ENCODE measurements at regions not wholly inside any gene's neighbourhood (a gene's known extent, or its start where the extent isn't known, plus 50 kb on each side); places are given as distances from the start of the nearest gene placed in this dataset.

- ChIA-PET POLR2A (ENCODE audit: unreplicated experiment) (no interaction called here), CTCF (no interaction called here)
- no peaks in the 10 kb centered on the region for H3F3A ChIP-seq (ENCODE audit: low read length, unreplicated experiment)
- no peaks in the 10 kb centered on the region for H3K27me3 ChIP-seq (ENCODE audit: low read length)
- no peaks in the 10 kb centered on the region for H3K79me2 ChIP-seq (ENCODE audit: low read length)
- ATAC-seq (peak; percentile 16; the same call in 1 of the 2 replicates), DNase-seq (peak; percentile 57)
- H3K9me2 ChIP-seq (replicated peaks; ENCODE audit: low read length), result no peaks in the 10 kb centered on the region
- peak overlapping the region; percentile 17; the same call in 1 of the 2 replicates for H3K4me2 ChIP-seq (ENCODE audit: low read length)
- no peak overlapping the region for H3K27ac ChIP-seq (ENCODE audit: low read length)
- TF ChIP-seq CTCF (conservative IDR thresholded peaks at IDR 0.05; ENCODE audit: low read depth, low read length) (no peak), EZH2phosphoT487 (IDR thresholded peaks at IDR 0.05; ENCODE audit: borderline replicate concordance, low read length) (no peak), EZH2 (IDR thresholded peaks at IDR 0.05; ENCODE audit: low read length, unreplicated experiment) (no peak)
- no peaks in the 10 kb centered on the region for H4K20me1 ChIP-seq (ENCODE audit: low read length)
- BruUV-seq (replicated peaks), result no TSS peak
- peaks cover 39% of the 10 kb centered on the region for H3K4me1 ChIP-seq (ENCODE audit: insufficient read depth, low read length)
- H3K9me3 ChIP-seq (ENCODE audit: low read length), result no peaks in the 10 kb centered on the region
- no peaks in the 10 kb centered on the region for H3K36me3 ChIP-seq (ENCODE audit: low read depth, low read length)
- H3K9ac ChIP-seq (ENCODE audit: low read length), result no peak overlapping the region
- no peak overlapping the region for H3K4me3 ChIP-seq (ENCODE audit: low read length)
- no peak overlapping the region for H2AFZ ChIP-seq (ENCODE audit: low read length)
- intact Hi-C loops (cut with micrococcal nuclease), result no loop called here
Observed at GRCh38 chr2:212713681-212714080, 175.1 kb upstream of the ERBB4 start.

GRCh38 chr2:212712991-212713390 is 174.4 kb upstream of the ERBB4 start:
- no peak overlapping the region for H3K4me2 ChIP-seq (ENCODE audit: low read length)
- H3F3A ChIP-seq (ENCODE audit: low read length, unreplicated experiment), result no peaks in the 10 kb centered on the region
- H3K4me1 ChIP-seq (ENCODE audit: insufficient read depth, low read length), result peaks cover 39% of the 10 kb centered on the region
- ChIA-PET CTCF (no interaction called here), POLR2A (ENCODE audit: unreplicated experiment) (no interaction called here)
- H3K27ac ChIP-seq (ENCODE audit: low read length), result no peak overlapping the region
- no peak for DNase-seq
- no peaks in the 10 kb centered on the region for H3K79me2 ChIP-seq (ENCODE audit: low read length)
- H3K9me2 ChIP-seq (replicated peaks; ENCODE audit: low read length), result 0 out of 2 replicates have a peak, but pooled peaks cover 3% of the 10 kb centered on the region
- H2AFZ ChIP-seq (ENCODE audit: low read length), result no peak overlapping the region
- no TSS peak for BruUV-seq (replicated peaks)
- H3K36me3 ChIP-seq (ENCODE audit: low read depth, low read length), result no peaks in the 10 kb centered on the region
- no peaks in the 10 kb centered on the region for H3K27me3 ChIP-seq (ENCODE audit: low read length)
- H3K9ac ChIP-seq (ENCODE audit: low read length), result no peak overlapping the region
- intact Hi-C loops (cut with micrococcal nuclease), result no loop called here
- no peaks in the 10 kb centered on the region for H3K9me3 ChIP-seq (ENCODE audit: low read length)
- no peak overlapping the region for H3K4me3 ChIP-seq (ENCODE audit: low read length)
- TF ChIP-seq EZH2 (IDR thresholded peaks at IDR 0.05; ENCODE audit: low read length, unreplicated experiment) (no peak), CTCF (conservative IDR thresholded peaks at IDR 0.05; ENCODE audit: low read depth, low read length) (no peak), EZH2phosphoT487 (IDR thresholded peaks at IDR 0.05; ENCODE audit: borderline replicate concordance, low read length) (no peak)
- ATAC-seq, result no peak
- H4K20me1 ChIP-seq (ENCODE audit: low read length), result no peaks in the 10 kb centered on the region

GRCh38 chr2:212712466-212712865 is 173.9 kb upstream of the ERBB4 start:
- TF ChIP-seq EZH2 (IDR thresholded peaks at IDR 0.05; ENCODE audit: low read length, unreplicated experiment), result no peak
- no peak for TF ChIP-seq EZH2phosphoT487 (IDR thresholded peaks at IDR 0.05; ENCODE audit: borderline replicate concordance, low read length)
- no peak for TF ChIP-seq CTCF (conservative IDR thresholded peaks at IDR 0.05; ENCODE audit: low read depth, low read length)
- ChIA-PET CTCF (no interaction called here), POLR2A (ENCODE audit: unreplicated experiment) (interaction anchor here (0.6 kb wide), 1 partner anchor 62 kb away, joined by 3 read pairs; no protein-coding TSS in a partner anchor)
- Histone ChIP-seq H4K20me1 (ENCODE audit: low read length) (no peaks in the 10 kb centered on the region), H3K4me3 (ENCODE audit: low read length) (no peak overlapping the region), H2AFZ (ENCODE audit: low read length) (no peak overlapping the region), H3K4me1 (ENCODE audit: insufficient read depth, low read length) (peaks cover 39% of the 10 kb centered on the region), H3K79me2 (ENCODE audit: low read length) (no peaks in the 10 kb centered on the region), H3K9me2 (replicated peaks; ENCODE audit: low read length) (0 out of 2 replicates have a peak, but pooled peaks cover 8% of the 10 kb centered on the region), H3K27ac (ENCODE audit: low read length) (peak overlapping the region; percentile 53), H3K27me3 (ENCODE audit: low read length) (no peaks in the 10 kb centered on the region), H3F3A (ENCODE audit: low read length, unreplicated experiment) (no peaks in the 10 kb centered on the region), H3K9ac (ENCODE audit: low read length) (no peak overlapping the region), H3K4me2 (ENCODE audit: low read length) (peak overlapping the region; percentile 17; the same call in 1 of the 2 replicates), H3K36me3 (ENCODE audit: low read depth, low read length) (no peaks in the 10 kb centered on the region), H3K9me3 (ENCODE audit: low read length) (no peaks in the 10 kb centered on the region)
- DNase-seq (no peak), ATAC-seq (no peak)
- intact Hi-C loops (cut with micrococcal nuclease), result no loop called here
- no TSS peak for BruUV-seq (replicated peaks)

Measured in PC-3 (cell line).